ENCODE measurements at regions not wholly inside any gene's neighbourhood (a gene's known extent, or its start where the extent isn't known, plus 50 kb on each side); places are given as distances from the start of the nearest gene placed in this dataset.

DNA sequence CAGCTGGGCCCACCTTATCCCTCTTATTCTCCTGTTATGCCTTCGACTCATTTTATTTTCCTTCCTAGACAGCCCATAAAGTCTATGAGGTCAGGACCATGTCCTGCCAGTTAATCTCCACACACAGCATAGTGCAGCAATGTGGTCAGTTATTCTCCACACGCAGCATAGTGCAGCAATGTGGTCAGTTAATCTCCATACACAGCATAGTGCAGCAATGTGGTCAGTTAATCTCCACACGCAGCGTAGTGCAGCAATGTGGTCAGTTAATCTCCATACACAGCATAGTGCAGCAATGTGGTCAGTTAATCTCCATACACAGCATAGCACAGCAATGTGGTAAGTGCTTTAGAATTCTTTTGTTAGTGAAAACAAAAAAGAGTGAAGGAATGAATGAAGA is 77.8 kb downstream of the TEX36 start:
- peaks cover 0 to 9% (median 2%) of the 10 kb centered on the region in 11 donors for H3K9me3 Mint-ChIP-seq
- no peak overlapping the region for H3K27ac Mint-ChIP-seq
- no peak overlapping the region for H3K4me3 Mint-ChIP-seq
- Histone ChIP-seq H3K4me3 (ENCODE audit: low read length) (no peak overlapping the region), H3K27me3 (ENCODE audit: control insufficient read depth in 2 of 2, insufficient read depth in 2 of 2, low read length in 2 of 2) (no peaks in the 10 kb centered on the region), H3K27ac (ENCODE audit: low read depth, low read length) (no peak overlapping the region), H3K36me3 (ENCODE audit: control insufficient read depth in 2 of 3, insufficient read depth in 3 of 3, low read length in 3 of 3) (no peaks in the 10 kb centered on the region), H3K4me1 (ENCODE audit: control insufficient read depth in 2 of 2, insufficient read depth in 2 of 2, low read length in 2 of 2) (no peaks in the 10 kb centered on the region), H3K9me3 (ENCODE audit: control insufficient read depth in 2 of 3, low read length in 3 of 3) (no peaks in the 10 kb centered on the region)
- ChIA-PET CTCF (no interaction called here), POLR2A (no interaction called here)
- ATAC-seq, result no peak
- intact Hi-C loops (cut with micrococcal nuclease), result no loop called here
- peaks cover 0 to 19% (median 5%) of the 10 kb centered on the region in 5 donors for H3K27me3 Mint-ChIP-seq
- peaks cover 0 to 3% (median 0%) of the 10 kb centered on the region in 5 donors for H3K36me3 Mint-ChIP-seq
- no peak for DNase-seq
- no peaks in the 10 kb centered on the region for H3K4me1 Mint-ChIP-seq

GRCh38 chr10:125602825-125603224 is 80.1 kb downstream of the TEX36 start:
- Histone ChIP-seq H3K27ac (ENCODE audit: low read depth, low read length) (no peak overlapping the region), H3K9me3 (ENCODE audit: control insufficient read depth in 2 of 3, low read length in 3 of 3) (no peaks in the 10 kb centered on the region), H3K4me3 (ENCODE audit: low read length) (no peak overlapping the region), H3K36me3 (ENCODE audit: control insufficient read depth in 2 of 3, insufficient read depth in 3 of 3, low read length in 3 of 3) (no peaks in the 10 kb centered on the region), H3K27me3 (ENCODE audit: control insufficient read depth in 2 of 2, insufficient read depth in 2 of 2, low read length in 2 of 2) (no peaks in the 10 kb centered on the region), H3K4me1 (ENCODE audit: control insufficient read depth in 2 of 2, insufficient read depth in 2 of 2, low read length in 2 of 2) (no peaks in the 10 kb centered on the region)
- ATAC-seq (no peak), DNase-seq (no peak)
- peaks cover 0 to 17% (median 5%) of the 10 kb centered on the region in 5 donors for H3K27me3 Mint-ChIP-seq
- H3K4me1 Mint-ChIP-seq, result peaks cover 0 to 6% (median 0%) of the 10 kb centered on the region in 7 donors
- peaks cover 0 to 3% (median 0%) of the 10 kb centered on the region in 5 donors for H3K36me3 Mint-ChIP-seq
- no peak overlapping the region for H3K27ac Mint-ChIP-seq
- H3K9me3 Mint-ChIP-seq, result peaks cover 0 to 12% (median 3%) of the 10 kb centered on the region in 11 donors
- intact Hi-C loops (cut with micrococcal nuclease), result no loop called here
- ChIA-PET CTCF (no interaction called here), POLR2A (no interaction called here)
- H3K4me3 Mint-ChIP-seq, result no peak overlapping the region

- ChIA-PET POLR2A (no interaction called here), CTCF (no interaction called here)
- Mint-ChIP-seq H3K9me3 (peaks cover 7 to 36% (median 20%) of the 10 kb centered on the region in 11 donors), H3K36me3 (peaks cover 0 to 9% (median 3%) of the 10 kb centered on the region in 5 donors), H3K27me3 (peaks cover 0 to 8% (median 0%) of the 10 kb centered on the region in 5 donors), H3K4me3 (peak overlapping the region in 1 of 10 donors; percentile 18), H3K4me1 (peaks cover 0 to 6% (median 0%) of the 10 kb centered on the region in 7 donors), H3K27ac (peak overlapping the region in 1 of 9 donors; percentile 39)
- ATAC-seq, result no peak
- no peak overlapping the region for H3K4me3 ChIP-seq (ENCODE audit: low read length)
- H3K36me3 ChIP-seq (ENCODE audit: control insufficient read depth in 2 of 3, insufficient read depth in 3 of 3, low read length in 3 of 3), result no peaks in the 10 kb centered on the region
- DNase-seq, result no peak
- H3K9me3 ChIP-seq (ENCODE audit: control insufficient read depth in 2 of 3, low read length in 3 of 3), result peaks cover 0 to 8% (median 0%) of the 10 kb centered on the region in 3 experiments
- no peak overlapping the region for H3K27ac ChIP-seq (ENCODE audit: low read depth, low read length)
- H3K4me1 ChIP-seq (ENCODE audit: control insufficient read depth in 2 of 2, insufficient read depth in 2 of 2, low read length in 2 of 2), result no peaks in the 10 kb centered on the region
- no peaks in the 10 kb centered on the region for H3K27me3 ChIP-seq (ENCODE audit: control insufficient read depth in 2 of 2, insufficient read depth in 2 of 2, low read length in 2 of 2)
- intact Hi-C loops (cut with micrococcal nuclease), result no loop called here
Measured at GRCh38 chr10:125599194-125599593, 83.8 kb downstream of the TEX36 start.

- no peak overlapping the region for H3K4me3 Mint-ChIP-seq
- H3K36me3 Mint-ChIP-seq, result peaks cover 0 to 9% (median 3%) of the 10 kb centered on the region in 5 donors
- Histone ChIP-seq H3K4me1 (ENCODE audit: control insufficient read depth in 2 of 2, insufficient read depth in 2 of 2, low read length in 2 of 2) (no peaks in the 10 kb centered on the region), H3K27ac (ENCODE audit: low read depth, low read length) (no peak overlapping the region), H3K9me3 (ENCODE audit: control insufficient read depth in 2 of 3, low read length in 3 of 3) (peaks cover 0 to 8% (median 0%) of the 10 kb centered on the region in 3 experiments), H3K36me3 (ENCODE audit: control insufficient read depth in 2 of 3, insufficient read depth in 3 of 3, low read length in 3 of 3) (no peaks in the 10 kb centered on the region), H3K4me3 (ENCODE audit: low read length) (no peak overlapping the region), H3K27me3 (ENCODE audit: control insufficient read depth in 2 of 2, insufficient read depth in 2 of 2, low read length in 2 of 2) (no peaks in the 10 kb centered on the region)
- ChIA-PET CTCF (no interaction called here), POLR2A (no interaction called here)
- H3K9me3 Mint-ChIP-seq, result peaks cover 7 to 39% (median 20%) of the 10 kb centered on the region in 11 donors
- H3K27me3 Mint-ChIP-seq, result peaks cover 0 to 14% (median 5%) of the 10 kb centered on the region in 5 donors
- no peak overlapping the region for H3K27ac Mint-ChIP-seq
- no peak for ATAC-seq
- no peak for DNase-seq
- intact Hi-C loops (cut with micrococcal nuclease), result no loop called here
- peaks cover 0 to 6% (median 0%) of the 10 kb centered on the region in 7 donors for H3K4me1 Mint-ChIP-seq
Measured at GRCh38 chr10:125595911-125596310, 87.1 kb downstream of the TEX36 start.

DNA sequence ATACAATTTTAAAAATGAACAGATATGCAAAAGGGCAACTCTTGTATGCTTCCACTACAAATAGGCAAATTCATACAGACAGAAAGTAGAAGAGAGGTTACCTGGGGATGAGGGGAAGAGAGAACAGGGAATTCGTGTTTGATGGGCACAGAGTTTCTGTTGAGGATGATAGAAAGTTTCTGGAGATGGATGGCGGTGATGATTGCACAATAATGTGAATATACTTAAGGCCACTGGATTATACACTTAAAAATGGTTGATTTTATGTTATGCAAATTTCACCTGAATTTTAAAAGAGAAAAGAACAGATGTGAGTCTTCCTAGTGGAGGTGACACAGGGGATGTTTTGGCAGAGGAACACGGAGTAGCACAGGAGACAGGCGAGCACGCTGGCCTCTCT is 89.3 kb downstream of the TEX36 start:
- Histone ChIP-seq H3K4me3 (ENCODE audit: low read length) (no peak overlapping the region), H3K27me3 (ENCODE audit: control insufficient read depth in 2 of 2, insufficient read depth in 2 of 2, low read length in 2 of 2) (no peaks in the 10 kb centered on the region), H3K9me3 (ENCODE audit: control insufficient read depth in 2 of 3, low read length in 3 of 3) (peaks cover 0 to 8% (median 0%) of the 10 kb centered on the region in 3 experiments), H3K36me3 (ENCODE audit: control insufficient read depth in 2 of 3, insufficient read depth in 3 of 3, low read length in 3 of 3) (no peaks in the 10 kb centered on the region), H3K4me1 (ENCODE audit: control insufficient read depth in 2 of 2, insufficient read depth in 2 of 2, low read length in 2 of 2) (no peaks in the 10 kb centered on the region), H3K27ac (ENCODE audit: low read depth, low read length) (no peak overlapping the region)
- ChIA-PET POLR2A (no interaction called here), CTCF (no interaction called here)
- intact Hi-C loops (cut with micrococcal nuclease), result no loop called here
- ATAC-seq (no peak), DNase-seq (no peak)
- Mint-ChIP-seq H3K4me3 (no peak overlapping the region), H3K9me3 (peaks cover 7 to 30% (median 17%) of the 10 kb centered on the region in 11 donors), H3K27me3 (peaks cover 0 to 14% (median 5%) of the 10 kb centered on the region in 5 donors), H3K4me1 (no peaks in the 10 kb centered on the region), H3K27ac (no peak overlapping the region), H3K36me3 (peaks cover 0 to 9% (median 0%) of the 10 kb centered on the region in 5 donors)

DNA sequence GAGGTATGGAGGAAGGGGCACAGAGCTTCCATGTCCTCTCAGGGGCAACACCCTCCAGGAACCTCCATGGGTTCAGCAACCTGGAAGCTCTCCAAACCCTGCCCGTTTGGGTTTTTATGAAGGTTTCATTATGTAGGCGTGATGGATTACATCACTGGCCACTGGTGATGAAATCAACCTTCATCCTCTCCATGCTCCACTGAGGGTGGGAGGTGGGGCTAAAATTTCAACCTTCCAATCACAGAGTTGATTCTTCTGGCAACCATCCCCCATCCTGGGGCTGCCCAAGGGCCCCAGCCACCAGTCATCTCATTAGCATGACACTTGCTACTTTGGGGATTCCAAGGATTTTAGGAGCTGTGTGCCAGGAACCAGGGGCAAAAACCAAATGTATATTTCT is 90.1 kb downstream of the TEX36 start:
- H3K4me3 Mint-ChIP-seq, result no peak overlapping the region
- H3K36me3 ChIP-seq (ENCODE audit: control insufficient read depth in 2 of 3, insufficient read depth in 3 of 3, low read length in 3 of 3), result no peaks in the 10 kb centered on the region
- CTCF ChIA-PET, result no interaction called here
- DNase-seq, result no peak
- ATAC-seq, result no peak
- H3K4me1 ChIP-seq (ENCODE audit: control insufficient read depth in 2 of 2, insufficient read depth in 2 of 2, low read length in 2 of 2), result no peaks in the 10 kb centered on the region
- H3K27ac ChIP-seq (ENCODE audit: low read depth, low read length), result no peak overlapping the region
- H3K27me3 Mint-ChIP-seq, result peaks cover 2 to 14% (median 11%) of the 10 kb centered on the region in 5 donors
- H3K27ac Mint-ChIP-seq, result no peak overlapping the region
- H3K9me3 Mint-ChIP-seq, result peaks cover 8 to 30% (median 16%) of the 10 kb centered on the region in 11 donors
- H3K9me3 ChIP-seq (ENCODE audit: control insufficient read depth in 2 of 3, low read length in 3 of 3), result peaks cover 0 to 8% (median 0%) of the 10 kb centered on the region in 3 experiments
- H3K4me3 ChIP-seq (ENCODE audit: low read length), result no peak overlapping the region
- H3K4me1 Mint-ChIP-seq, result no peaks in the 10 kb centered on the region
- POLR2A ChIA-PET, result no interaction called here
- no peaks in the 10 kb centered on the region for H3K27me3 ChIP-seq (ENCODE audit: control insufficient read depth in 2 of 2, insufficient read depth in 2 of 2, low read length in 2 of 2)
- peaks cover 0 to 9% (median 0%) of the 10 kb centered on the region in 5 donors for H3K36me3 Mint-ChIP-seq
- intact Hi-C loops (cut with micrococcal nuclease), result no loop called here

GRCh38 chr10:125591886-125592285 is 91.1 kb downstream of the TEX36 start:
- DNase-seq, result no peak
- Histone ChIP-seq H3K27me3 (ENCODE audit: control insufficient read depth in 2 of 2, insufficient read depth in 2 of 2, low read length in 2 of 2) (no peaks in the 10 kb centered on the region), H3K4me3 (ENCODE audit: low read length) (no peak overlapping the region), H3K4me1 (ENCODE audit: control insufficient read depth in 2 of 2, insufficient read depth in 2 of 2, low read length in 2 of 2) (no peaks in the 10 kb centered on the region), H3K27ac (ENCODE audit: low read depth, low read length) (no peak overlapping the region), H3K36me3 (ENCODE audit: control insufficient read depth in 2 of 3, insufficient read depth in 3 of 3, low read length in 3 of 3) (no peaks in the 10 kb centered on the region), H3K9me3 (ENCODE audit: control insufficient read depth in 2 of 3, low read length in 3 of 3) (peaks cover 0 to 8% (median 0%) of the 10 kb centered on the region in 3 experiments)
- Mint-ChIP-seq H3K36me3 (peaks cover 0 to 9% (median 0%) of the 10 kb centered on the region in 5 donors), H3K27me3 (peaks cover 2 to 14% (median 11%) of the 10 kb centered on the region in 5 donors), H3K4me3 (no peak overlapping the region), H3K4me1 (no peaks in the 10 kb centered on the region), H3K27ac (no peak overlapping the region), H3K9me3 (peaks cover 5 to 27% (median 12%) of the 10 kb centered on the region in 11 donors)
- CTCF ChIA-PET, result no interaction called here
- POLR2A ChIA-PET, result no interaction called here
- ATAC-seq, result no peak
- intact Hi-C loops (cut with micrococcal nuclease), result no loop called here
